ENCODE measurements at regions not wholly inside any gene's neighbourhood (a gene's known extent, or its start where the extent isn't known, plus 50 kb on each side); places are given as distances from the start of the nearest gene placed in this dataset.
"Not testable (repeated sequence)": the region's sequence is repeated elsewhere in the genome, so short reads cannot be mapped to it uniquely, and the experiment has no call there.

DNA sequence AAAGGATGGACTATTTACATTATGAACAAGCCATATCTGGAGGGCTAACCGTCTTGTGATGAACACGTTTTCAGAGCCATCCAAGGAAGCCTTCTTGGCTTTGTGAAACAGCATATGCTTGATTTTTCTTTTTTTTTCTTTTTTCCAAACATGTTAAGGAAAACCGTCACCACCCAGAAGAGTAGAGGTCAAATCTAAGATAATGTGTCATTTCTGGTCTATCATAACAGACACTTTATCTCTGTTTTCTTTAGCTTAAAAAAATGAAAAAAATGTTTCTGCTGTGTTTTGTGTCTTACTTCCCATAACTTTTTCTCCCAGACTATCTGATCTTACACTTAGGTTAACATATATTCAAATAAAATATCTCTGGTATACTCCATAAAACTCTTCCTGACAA lies 76.1 kb upstream of the DGKB start:
- TF ChIP-seq, protein P1, sequence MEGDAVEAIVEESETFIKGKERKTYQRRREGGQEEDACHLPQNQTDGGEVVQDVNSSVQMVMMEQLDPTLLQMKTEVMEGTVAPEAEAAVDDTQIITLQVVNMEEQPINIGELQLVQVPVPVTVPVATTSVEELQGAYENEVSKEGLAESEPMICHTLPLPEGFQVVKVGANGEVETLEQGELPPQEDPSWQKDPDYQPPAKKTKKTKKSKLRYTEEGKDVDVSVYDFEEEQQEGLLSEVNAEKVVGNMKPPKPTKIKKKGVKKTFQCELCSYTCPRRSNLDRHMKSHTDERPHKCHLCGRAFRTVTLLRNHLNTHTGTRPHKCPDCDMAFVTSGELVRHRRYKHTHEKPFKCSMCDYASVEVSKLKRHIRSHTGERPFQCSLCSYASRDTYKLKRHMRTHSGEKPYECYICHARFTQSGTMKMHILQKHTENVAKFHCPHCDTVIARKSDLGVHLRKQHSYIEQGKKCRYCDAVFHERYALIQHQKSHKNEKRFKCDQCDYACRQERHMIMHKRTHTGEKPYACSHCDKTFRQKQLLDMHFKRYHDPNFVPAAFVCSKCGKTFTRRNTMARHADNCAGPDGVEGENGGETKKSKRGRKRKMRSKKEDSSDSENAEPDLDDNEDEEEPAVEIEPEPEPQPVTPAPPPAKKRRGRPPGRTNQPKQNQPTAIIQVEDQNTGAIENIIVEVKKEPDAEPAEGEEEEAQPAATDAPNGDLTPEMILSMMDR (IDR thresholded peaks at IDR 0.05; ENCODE audit: insufficient read depth in 1 of 2, low read depth in 1 of 2, low read length in 1 of 2, severe bottlenecking in 1 of 2, unreplicated experiment in 1 of 2), result no peak

DNA sequence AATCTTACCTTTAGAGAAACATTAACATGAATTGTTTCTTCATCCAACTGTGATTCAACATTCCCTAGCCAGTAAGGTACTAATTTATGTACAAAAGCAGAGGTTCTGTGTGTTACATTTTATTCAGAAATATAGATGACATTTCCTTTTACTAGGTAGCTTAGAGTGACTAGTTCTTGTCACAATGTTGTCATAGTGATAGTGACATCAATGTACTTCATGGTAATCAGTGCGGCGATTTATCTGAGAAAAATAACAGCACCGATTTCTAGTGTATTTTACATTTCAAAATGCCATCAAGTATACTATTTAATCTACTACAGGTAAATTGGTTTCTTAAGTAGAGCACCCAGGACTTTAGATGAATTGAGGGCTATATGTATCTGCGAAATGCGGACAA lies 72.1 kb upstream of the DGKB start:
- CTCF ChIA-PET, result no interaction called here
- H3K27me3 Mint-ChIP-seq (ENCODE audit: insufficient read depth, unreplicated experiment), result no peaks in the 10 kb centered on the region
- no peaks in the 10 kb centered on the region for H3K9me3 Mint-ChIP-seq (ENCODE audit: unreplicated experiment)
- H3K27ac Mint-ChIP-seq (ENCODE audit: unreplicated experiment), result no peak overlapping the region
- intact Hi-C loops (cut with micrococcal nuclease; ENCODE audit: unreplicated experiment), result no loop called here
- POLR2A ChIA-PET, result no interaction called here
- no peaks in the 10 kb centered on the region for H3K36me3 Mint-ChIP-seq (ENCODE audit: insufficient read depth, unreplicated experiment)
- H3K4me3 ChIP-seq (ENCODE audit: low read depth, low read length), result no peak overlapping the region
- H3K27me3 ChIP-seq (replicated peaks; ENCODE audit: control insufficient read depth, insufficient read depth, low read length), result no peaks in the 10 kb centered on the region
- no TSS peak for BruUV-seq (replicated peaks)
- H3K4me1 Mint-ChIP-seq (ENCODE audit: low read depth, unreplicated experiment), result no peaks in the 10 kb centered on the region
- H3K9me3 ChIP-seq, result no peaks in the 10 kb centered on the region
- TF ChIP-seq, protein P1 (IDR thresholded peaks at IDR 0.05; ENCODE audit: insufficient read depth in 1 of 2, low read depth in 1 of 2, low read length in 1 of 2, severe bottlenecking in 1 of 2, unreplicated experiment in 1 of 2), result no peak
- DNase-seq, result no peak
- H3K36me3 ChIP-seq (ENCODE audit: control insufficient read depth, insufficient read depth, low read length), result no peaks in the 10 kb centered on the region
- H3K4me1 ChIP-seq, result no peaks in the 10 kb centered on the region
- H3K4me3 Mint-ChIP-seq (ENCODE audit: unreplicated experiment), result no peak overlapping the region

More for the DNA sequence above, 76.1 kb upstream of the DGKB start:
- ChIA-PET POLR2A (no interaction called here), CTCF (no interaction called here)
- no peak overlapping the region for H3K4me3 Mint-ChIP-seq (ENCODE audit: unreplicated experiment)
- Histone ChIP-seq H3K27me3 (replicated peaks; ENCODE audit: control insufficient read depth, insufficient read depth, low read length) (no peaks in the 10 kb centered on the region), H3K9me3 (no peaks in the 10 kb centered on the region), H3K4me3 (ENCODE audit: low read depth, low read length) (no peak overlapping the region), H3K36me3 (ENCODE audit: control insufficient read depth, insufficient read depth, low read length) (no peaks in the 10 kb centered on the region), H3K4me1 (no peaks in the 10 kb centered on the region)
- intact Hi-C loops (cut with micrococcal nuclease; ENCODE audit: unreplicated experiment), result no loop called here
- peaks cover 10% of the 10 kb centered on the region for H3K9me3 Mint-ChIP-seq (ENCODE audit: unreplicated experiment)
- no peak overlapping the region for H3K27ac Mint-ChIP-seq (ENCODE audit: unreplicated experiment)
- H3K4me1 Mint-ChIP-seq (ENCODE audit: low read depth, unreplicated experiment), result no peaks in the 10 kb centered on the region
- DNase-seq, result no peak
- no peaks in the 10 kb centered on the region for H3K27me3 Mint-ChIP-seq (ENCODE audit: insufficient read depth, unreplicated experiment)
- BruUV-seq (replicated peaks), result no TSS peak
- H3K36me3 Mint-ChIP-seq (ENCODE audit: insufficient read depth, unreplicated experiment), result no peaks in the 10 kb centered on the region

DNA sequence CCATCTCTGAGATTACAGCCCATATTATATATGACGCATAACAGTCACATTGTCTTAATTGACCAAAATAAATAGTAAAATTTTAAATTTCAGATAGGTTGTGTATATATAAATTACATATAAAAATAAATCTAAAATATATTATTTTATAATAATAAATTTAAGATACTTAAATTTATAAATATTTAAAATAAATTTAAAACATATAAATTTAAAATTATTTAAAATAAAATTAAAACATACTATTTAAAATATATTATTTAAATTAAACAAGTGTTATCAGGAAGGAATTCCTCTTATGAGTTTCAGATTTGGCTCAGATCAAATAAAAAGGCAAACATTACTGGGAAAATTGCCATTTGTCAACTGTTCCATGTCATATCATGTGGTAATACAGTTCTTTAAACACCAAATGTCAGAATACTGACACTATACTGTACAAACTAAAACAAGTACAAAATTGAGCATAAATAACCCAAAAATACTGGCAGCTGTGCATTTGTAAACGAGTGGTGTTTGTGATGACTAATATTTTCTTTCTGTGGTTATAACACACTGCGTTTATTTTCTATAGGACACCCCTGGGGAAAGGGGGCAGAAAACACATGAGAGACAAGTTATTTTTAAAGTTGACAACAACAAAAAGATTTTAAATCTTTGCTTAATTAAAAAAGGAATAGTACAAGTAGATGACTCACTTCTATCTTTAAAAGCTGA lies 71.3 kb upstream of the DGKB start:
- H3K27me3 Mint-ChIP-seq (ENCODE audit: insufficient read depth, unreplicated experiment), result no peaks in the 10 kb centered on the region
- no peaks in the 10 kb centered on the region for H3K36me3 Mint-ChIP-seq (ENCODE audit: insufficient read depth, unreplicated experiment)
- no peak for DNase-seq
- H3K27me3 ChIP-seq (replicated peaks; ENCODE audit: control insufficient read depth, insufficient read depth, low read length), result no peaks in the 10 kb centered on the region
- H3K9me3 Mint-ChIP-seq (ENCODE audit: unreplicated experiment), result no peaks in the 10 kb centered on the region
- H3K36me3 ChIP-seq (ENCODE audit: control insufficient read depth, insufficient read depth, low read length), result no peaks in the 10 kb centered on the region
- no peaks in the 10 kb centered on the region for H3K9me3 ChIP-seq
- no peaks in the 10 kb centered on the region for H3K4me1 Mint-ChIP-seq (ENCODE audit: low read depth, unreplicated experiment)
- no peaks in the 10 kb centered on the region for H3K4me1 ChIP-seq
- no peak overlapping the region for H3K4me3 Mint-ChIP-seq (ENCODE audit: unreplicated experiment)
- no peak overlapping the region for H3K4me3 ChIP-seq (ENCODE audit: low read depth, low read length)
- ChIA-PET CTCF (no interaction called here), POLR2A (no interaction called here)
- TF ChIP-seq, protein P1 (IDR thresholded peaks at IDR 0.05; ENCODE audit: insufficient read depth in 1 of 2, low read depth in 1 of 2, low read length in 1 of 2, severe bottlenecking in 1 of 2, unreplicated experiment in 1 of 2), result no peak
- BruUV-seq (replicated peaks), result no TSS peak
- intact Hi-C loops (cut with micrococcal nuclease; ENCODE audit: unreplicated experiment), result no loop called here
- no peak overlapping the region for H3K27ac Mint-ChIP-seq (ENCODE audit: unreplicated experiment)

DNA sequence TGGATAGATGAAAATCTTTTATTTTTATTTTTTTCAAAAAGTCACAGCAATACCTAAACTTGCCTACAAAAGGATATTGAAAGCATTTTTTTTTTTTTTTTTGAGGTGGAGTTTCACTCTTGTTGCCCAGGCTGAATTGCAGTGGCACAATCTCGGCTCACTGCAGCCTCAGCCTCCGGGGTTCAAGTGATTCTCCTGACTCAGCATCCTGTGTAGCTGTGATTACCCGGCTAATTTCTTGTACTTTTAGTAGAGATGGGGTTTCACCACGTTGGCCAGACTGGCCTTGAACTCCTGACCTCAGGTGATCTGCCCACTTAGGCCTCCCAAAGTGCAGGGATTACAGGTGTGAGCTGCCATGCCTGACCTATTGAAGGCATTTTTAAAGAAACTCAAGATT lies 69.1 kb upstream of the DGKB start:
- intact Hi-C loops (cut with micrococcal nuclease; ENCODE audit: unreplicated experiment); H3K4me1 Mint-ChIP-seq (ENCODE audit: low read depth, unreplicated experiment); H3K36me3 Mint-ChIP-seq (ENCODE audit: insufficient read depth, unreplicated experiment); H3K9me3 ChIP-seq; H3K27me3 Mint-ChIP-seq (ENCODE audit: insufficient read depth, unreplicated experiment); H3K27me3 ChIP-seq (replicated peaks; ENCODE audit: control insufficient read depth, insufficient read depth, low read length); H3K27ac Mint-ChIP-seq (ENCODE audit: unreplicated experiment); CTCF ChIA-PET; H3K4me3 ChIP-seq (ENCODE audit: low read depth, low read length); H3K4me3 Mint-ChIP-seq (ENCODE audit: unreplicated experiment); POLR2A ChIA-PET; BruUV-seq (replicated peaks); H3K36me3 ChIP-seq (ENCODE audit: control insufficient read depth, insufficient read depth, low read length); DNase-seq; H3K4me1 ChIP-seq; H3K9me3 Mint-ChIP-seq (ENCODE audit: unreplicated experiment): not testable (repeated sequence)

DNA sequence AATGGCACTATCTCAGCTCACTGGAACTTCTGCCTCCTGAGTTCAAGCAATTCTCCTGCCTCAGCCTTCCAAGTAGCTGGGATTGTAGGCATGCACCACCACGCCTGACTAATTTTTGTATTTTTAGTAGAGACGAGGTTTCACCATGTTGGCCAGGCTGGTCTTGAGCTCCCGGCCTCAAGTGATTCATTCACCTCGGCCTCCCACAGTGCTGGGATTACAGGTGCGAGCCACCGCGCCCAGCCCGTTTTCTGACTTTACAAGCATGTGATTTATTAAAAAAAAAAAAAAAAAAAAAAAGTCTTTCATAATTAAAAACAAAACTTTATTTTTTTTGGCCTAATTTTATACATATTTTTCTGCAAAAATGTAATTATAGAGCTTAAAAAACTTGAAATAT lies 64.8 kb upstream of the DGKB start:
- H3K27me3 Mint-ChIP-seq (ENCODE audit: insufficient read depth, unreplicated experiment); H3K9me3 Mint-ChIP-seq (ENCODE audit: unreplicated experiment); H3K4me3 ChIP-seq (ENCODE audit: low read depth, low read length); DNase-seq; H3K4me3 Mint-ChIP-seq (ENCODE audit: unreplicated experiment); H3K9me3 ChIP-seq; H3K4me1 ChIP-seq; intact Hi-C loops (cut with micrococcal nuclease; ENCODE audit: unreplicated experiment); H3K27me3 ChIP-seq (replicated peaks; ENCODE audit: control insufficient read depth, insufficient read depth, low read length); H3K36me3 ChIP-seq (ENCODE audit: control insufficient read depth, insufficient read depth, low read length); H3K36me3 Mint-ChIP-seq (ENCODE audit: insufficient read depth, unreplicated experiment); BruUV-seq (replicated peaks); H3K4me1 Mint-ChIP-seq (ENCODE audit: low read depth, unreplicated experiment); POLR2A ChIA-PET; H3K27ac Mint-ChIP-seq (ENCODE audit: unreplicated experiment); CTCF ChIA-PET: not testable (repeated sequence)

Data from Caco-2 (cell line).